ENCODE measurements at regions not wholly inside any gene's neighbourhood (a gene's known extent, or its start where the extent isn't known, plus 50 kb on each side); places are given as distances from the start of the nearest gene placed in this dataset.
"Not testable (repeated sequence)": the region's sequence is repeated elsewhere in the genome, so short reads cannot be mapped to it uniquely, and the experiment has no call there.

DNA sequence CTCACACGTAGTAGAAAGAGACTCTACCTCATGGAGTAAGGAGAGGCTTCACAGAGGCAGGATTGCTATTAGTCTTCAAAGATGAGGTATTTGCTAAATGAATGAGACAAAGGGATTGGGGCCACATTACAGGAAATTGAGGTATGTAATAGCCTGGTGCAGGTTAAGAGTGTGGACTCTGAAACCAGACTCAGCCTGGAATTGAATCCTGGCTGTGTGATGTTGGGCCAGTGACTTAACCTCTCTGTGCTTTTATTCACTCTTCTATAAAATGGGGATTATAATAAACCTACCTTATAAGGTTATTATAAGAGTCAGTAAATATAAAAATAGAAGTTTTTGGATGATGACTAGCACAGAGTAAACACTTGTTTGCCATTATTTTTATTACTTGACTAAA lies 64.7 kb upstream of the ATRNL1 start:
- H4K5ac ChIP-seq (ENCODE audit: low read length): no peak overlapping the region
- no CpG with 5 or more reads among the region's 1 CpG for WGBS (ENCODE audit: extremely low coverage, insufficient coverage, low lambda C conversion rate)

DNA sequence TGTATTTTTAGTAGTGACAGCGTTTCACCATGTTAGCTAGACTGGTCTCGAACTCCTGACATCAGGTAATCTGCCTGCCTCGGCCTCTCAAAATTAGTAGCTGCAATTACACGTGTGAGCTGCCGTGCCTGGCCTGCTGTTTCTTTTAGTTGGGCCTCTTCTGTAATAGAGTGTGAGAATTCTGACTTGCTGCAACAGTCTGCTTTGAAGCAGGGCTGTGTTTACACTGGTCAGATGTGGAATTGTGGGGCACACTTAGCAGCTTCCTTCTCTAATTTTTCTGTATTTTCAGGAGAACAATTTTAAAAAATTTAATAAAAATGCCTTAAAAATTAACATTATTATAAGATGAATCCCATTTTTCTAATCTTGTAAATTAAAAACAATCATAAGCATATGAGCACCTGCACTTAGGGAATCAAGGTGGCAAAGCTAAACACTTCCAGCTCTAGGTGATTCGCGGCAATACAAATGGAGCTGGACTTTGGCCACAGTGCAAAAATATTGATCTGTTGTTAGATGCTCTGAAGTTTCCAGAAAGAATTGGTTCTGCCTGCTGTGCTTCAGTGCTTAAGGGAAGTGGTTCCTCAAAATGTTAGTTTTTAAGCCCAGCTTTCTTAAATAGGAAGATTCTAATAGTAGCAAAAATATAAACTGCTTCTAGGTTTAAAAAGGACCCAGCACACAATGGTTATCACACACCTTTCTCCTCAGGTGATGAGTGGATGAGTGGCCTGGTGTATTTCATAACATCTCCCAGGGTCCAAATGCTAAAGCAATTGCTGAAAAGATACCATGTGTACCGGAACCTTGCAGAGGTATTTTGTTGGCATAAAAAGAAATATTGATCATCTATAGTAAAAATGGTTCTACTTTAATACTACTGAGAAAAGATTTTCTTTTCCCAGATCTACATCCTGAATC lies 63.5 kb upstream of the ATRNL1 start:
- H3K36me3 ChIP-seq (ENCODE audit: control insufficient read depth, insufficient read depth, low read length): no peaks in the 10 kb centered on the region
- no peak overlapping the region for H3K4me3 ChIP-seq (ENCODE audit: low read length)
- H3K27ac ChIP-seq (ENCODE audit: low read depth, low read length): no peak overlapping the region
- no peak overlapping the region for H2BK120ac ChIP-seq (ENCODE audit: low read depth, low read length)
- no peaks in the 10 kb centered on the region for H3K79me1 ChIP-seq (ENCODE audit: low read length)
- no peaks in the 10 kb centered on the region for H3K79me2 ChIP-seq (ENCODE audit: control insufficient read depth, insufficient read depth, low read length)
- no peak overlapping the region for H3K4me2 ChIP-seq (ENCODE audit: low read length)
- H4K5ac ChIP-seq (ENCODE audit: low read length): no peak overlapping the region
- H3K23ac ChIP-seq (ENCODE audit: low read length): no peak overlapping the region
- no peak overlapping the region for H3K18ac ChIP-seq (ENCODE audit: low read length)
- no peak overlapping the region for H3K9ac ChIP-seq (ENCODE audit: low read length)
- no peak overlapping the region for H2BK5ac ChIP-seq (ENCODE audit: low read length)
- H3K27me3 ChIP-seq (ENCODE audit: insufficient read depth, low read length, poor library complexity): no peaks in the 10 kb centered on the region
- WGBS (ENCODE audit: extremely low coverage, insufficient coverage, low lambda C conversion rate): no CpG with 5 or more reads among the region's 8 CpGs
- no peak overlapping the region for H3K56ac ChIP-seq (ENCODE audit: low read length)
- H4K8ac ChIP-seq (ENCODE audit: low read depth, low read length): no peak overlapping the region
- no peak overlapping the region for H3K4ac ChIP-seq (ENCODE audit: low read depth, low read length)
- H2BK15ac ChIP-seq (replicated peaks; ENCODE audit: low read depth): no peak overlapping the region
- no peak overlapping the region for H2AK5ac ChIP-seq (ENCODE audit: low read length)
- DNase-seq: no peak
- no peaks in the 10 kb centered on the region for H3K4me1 ChIP-seq (ENCODE audit: control insufficient read depth, low read depth, low read length)

More for the DNA sequence above, 64.7 kb upstream of the ATRNL1 start:
- Histone ChIP-seq H3K18ac (ENCODE audit: low read length) (no peak overlapping the region), H3K23ac (ENCODE audit: low read length) (no peak overlapping the region), H3K79me1 (ENCODE audit: low read length) (no peaks in the 10 kb centered on the region), H3K9ac (ENCODE audit: low read length) (no peak overlapping the region), H2BK5ac (ENCODE audit: low read length) (no peak overlapping the region), H4K8ac (ENCODE audit: low read depth, low read length) (no peak overlapping the region), H3K4me2 (ENCODE audit: low read length) (no peak overlapping the region), H3K27ac (ENCODE audit: low read depth, low read length) (no peak overlapping the region), H3K27me3 (ENCODE audit: insufficient read depth, low read length, poor library complexity) (no peaks in the 10 kb centered on the region), H3K36me3 (ENCODE audit: control insufficient read depth, insufficient read depth, low read length) (no peaks in the 10 kb centered on the region), H2BK120ac (ENCODE audit: low read depth, low read length) (no peak overlapping the region), H3K56ac (ENCODE audit: low read length) (no peak overlapping the region), H3K4ac (ENCODE audit: low read depth, low read length) (no peak overlapping the region), H2BK15ac (replicated peaks; ENCODE audit: low read depth) (no peak overlapping the region), H3K79me2 (ENCODE audit: control insufficient read depth, insufficient read depth, low read length) (no peaks in the 10 kb centered on the region), H3K4me3 (ENCODE audit: low read length) (no peak overlapping the region), H2AK5ac (ENCODE audit: low read length) (no peak overlapping the region), H3K4me1 (ENCODE audit: control insufficient read depth, low read depth, low read length) (no peaks in the 10 kb centered on the region)
- no peak for DNase-seq

DNA sequence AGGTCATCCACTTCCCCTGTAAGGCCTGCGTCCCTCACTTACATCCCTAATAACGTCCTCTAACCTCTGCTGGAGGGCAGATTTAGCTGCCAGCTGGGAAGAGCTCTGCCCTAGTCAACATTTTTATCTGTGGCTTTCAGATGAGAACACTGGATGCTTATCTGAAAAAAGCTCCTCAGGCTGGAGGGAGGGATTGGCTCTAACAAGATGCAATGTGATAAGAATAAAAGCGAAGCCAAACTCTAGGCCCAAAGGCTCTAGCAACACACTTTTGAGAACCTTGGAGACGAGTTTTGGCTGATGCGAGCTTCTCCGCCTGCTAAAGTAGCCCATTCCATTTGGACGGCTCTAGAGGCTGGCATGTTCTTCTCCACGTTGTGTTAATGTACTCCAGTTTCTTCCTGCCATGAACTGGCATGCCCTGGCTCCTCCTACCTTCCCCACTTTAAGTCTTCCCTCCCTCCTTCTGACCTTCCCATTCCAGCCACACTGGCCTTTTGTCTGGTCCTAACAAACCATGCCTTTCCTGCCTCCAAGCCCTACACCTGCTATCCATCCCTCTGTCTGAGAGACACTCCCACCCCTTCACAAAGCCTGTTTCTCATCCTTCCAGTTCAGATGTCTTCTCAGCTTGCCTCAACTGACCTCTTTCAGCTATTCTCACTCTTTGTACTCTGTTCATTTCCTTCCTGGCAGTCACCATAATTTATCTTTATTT lies 62.5 kb upstream of the ATRNL1 start:
- Histone ChIP-seq H3K4me1 (ENCODE audit: control insufficient read depth, low read depth, low read length) (no peaks in the 10 kb centered on the region), H3K4me2 (ENCODE audit: low read length) (no peak overlapping the region), H3K23ac (ENCODE audit: low read length) (no peak overlapping the region), H2AK5ac (ENCODE audit: low read length) (no peak overlapping the region), H3K79me2 (ENCODE audit: control insufficient read depth, insufficient read depth, low read length) (no peaks in the 10 kb centered on the region), H3K79me1 (ENCODE audit: low read length) (no peaks in the 10 kb centered on the region), H2BK5ac (ENCODE audit: low read length) (no peak overlapping the region), H2BK120ac (ENCODE audit: low read depth, low read length) (no peak overlapping the region), H3K27ac (ENCODE audit: low read depth, low read length) (no peak overlapping the region), H3K27me3 (ENCODE audit: insufficient read depth, low read length, poor library complexity) (no peaks in the 10 kb centered on the region), H2BK15ac (replicated peaks; ENCODE audit: low read depth) (no peak overlapping the region), H4K5ac (ENCODE audit: low read length) (no peak overlapping the region), H3K36me3 (ENCODE audit: control insufficient read depth, insufficient read depth, low read length) (no peaks in the 10 kb centered on the region), H3K4ac (ENCODE audit: low read depth, low read length) (no peak overlapping the region), H3K4me3 (ENCODE audit: low read length) (no peak overlapping the region), H3K56ac (ENCODE audit: low read length) (no peak overlapping the region), H4K8ac (ENCODE audit: low read depth, low read length) (no peak overlapping the region), H3K18ac (ENCODE audit: low read length) (no peak overlapping the region), H3K9ac (ENCODE audit: low read length) (no peak overlapping the region)
- no CpG with 5 or more reads among the region's 8 CpGs for WGBS (ENCODE audit: extremely low coverage, insufficient coverage, low lambda C conversion rate)
- peak; percentile 75 for DNase-seq

DNA sequence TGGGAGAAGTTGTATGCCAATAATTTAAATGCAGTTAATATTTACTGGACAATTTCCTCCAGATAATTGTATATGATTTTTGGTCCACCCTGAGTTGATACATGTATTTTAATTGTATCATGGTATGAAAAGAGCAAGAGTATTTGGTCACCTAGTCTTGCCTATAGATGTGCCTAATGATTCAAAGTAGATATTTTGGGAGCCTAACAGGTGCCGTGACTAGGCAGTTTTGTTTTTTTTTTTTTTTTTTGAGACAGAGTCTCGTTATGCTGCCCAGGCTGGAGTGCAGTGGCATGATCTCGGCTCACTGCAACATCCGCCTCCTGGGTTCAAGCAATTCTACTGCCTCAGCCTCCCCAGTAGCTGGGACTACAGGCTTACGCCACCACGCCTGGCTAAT lies 59.3 kb upstream of the ATRNL1 start:
- Histone ChIP-seq H3K4me3 (ENCODE audit: low read length) (no peak overlapping the region), H3K18ac (ENCODE audit: low read length) (no peak overlapping the region), H2BK15ac (replicated peaks; ENCODE audit: low read depth) (no peak overlapping the region), H4K8ac (ENCODE audit: low read depth, low read length) (no peak overlapping the region), H3K4me2 (ENCODE audit: low read length) (no peak overlapping the region), H3K79me1 (ENCODE audit: low read length) (no peaks in the 10 kb centered on the region), H4K5ac (ENCODE audit: low read length) (no peak overlapping the region), H3K79me2 (ENCODE audit: control insufficient read depth, insufficient read depth, low read length) (no peaks in the 10 kb centered on the region), H3K23ac (ENCODE audit: low read length) (no peak overlapping the region), H3K27ac (ENCODE audit: low read depth, low read length) (no peak overlapping the region), H2BK120ac (ENCODE audit: low read depth, low read length) (no peak overlapping the region), H3K27me3 (ENCODE audit: insufficient read depth, low read length, poor library complexity) (no peaks in the 10 kb centered on the region), H2AK5ac (ENCODE audit: low read length) (no peak overlapping the region), H3K4ac (ENCODE audit: low read depth, low read length) (no peak overlapping the region), H3K56ac (ENCODE audit: low read length) (no peak overlapping the region), H2BK5ac (ENCODE audit: low read length) (no peak overlapping the region), H3K9ac (ENCODE audit: low read length) (no peak overlapping the region), H3K36me3 (ENCODE audit: control insufficient read depth, insufficient read depth, low read length) (no peaks in the 10 kb centered on the region), H3K4me1 (ENCODE audit: control insufficient read depth, low read depth, low read length) (no peaks in the 10 kb centered on the region)
- DNase-seq: no peak
- WGBS (ENCODE audit: extremely low coverage, insufficient coverage, low lambda C conversion rate): no CpG with 5 or more reads among the region's 6 CpGs

DNA sequence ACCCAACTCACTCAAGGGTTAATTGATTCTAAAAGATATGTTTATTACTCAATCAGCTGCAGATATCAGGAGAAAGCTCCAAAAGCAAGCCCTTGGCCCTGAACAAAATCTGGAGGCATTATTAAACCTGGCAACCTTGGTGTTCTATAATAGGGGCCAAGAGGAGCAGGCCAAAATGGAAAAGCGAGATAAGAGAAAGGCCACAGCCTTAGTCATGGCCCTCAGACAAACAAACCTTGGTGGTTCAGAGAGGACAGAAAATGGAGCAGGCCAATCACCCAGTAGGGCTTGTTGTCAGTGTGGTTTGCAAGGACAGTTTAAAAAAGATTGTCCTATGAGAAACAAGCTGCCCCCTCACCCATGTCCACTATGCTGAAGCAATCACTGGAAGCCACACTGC lies 53.4 kb upstream of the ATRNL1 start:
- not testable (repeated sequence) for H3K4ac ChIP-seq (ENCODE audit: low read depth, low read length)

More for the DNA sequence above, 53.4 kb upstream of the ATRNL1 start:
- H2AK5ac ChIP-seq (ENCODE audit: low read length); H3K27me3 ChIP-seq (ENCODE audit: insufficient read depth, low read length, poor library complexity); H2BK5ac ChIP-seq (ENCODE audit: low read length); H3K79me2 ChIP-seq (ENCODE audit: control insufficient read depth, insufficient read depth, low read length); H3K27ac ChIP-seq (ENCODE audit: low read depth, low read length); H3K4me3 ChIP-seq (ENCODE audit: low read length); H2BK120ac ChIP-seq (ENCODE audit: low read depth, low read length); H3K18ac ChIP-seq (ENCODE audit: low read length); H4K5ac ChIP-seq (ENCODE audit: low read length); H3K4me1 ChIP-seq (ENCODE audit: control insufficient read depth, low read depth, low read length); H2BK15ac ChIP-seq (replicated peaks; ENCODE audit: low read depth); H4K8ac ChIP-seq (ENCODE audit: low read depth, low read length); H3K79me1 ChIP-seq (ENCODE audit: low read length); DNase-seq; H3K23ac ChIP-seq (ENCODE audit: low read length); H3K9ac ChIP-seq (ENCODE audit: low read length); H3K56ac ChIP-seq (ENCODE audit: low read length); H3K36me3 ChIP-seq (ENCODE audit: control insufficient read depth, insufficient read depth, low read length); H3K4me2 ChIP-seq (ENCODE audit: low read length): not testable (repeated sequence)
- WGBS (ENCODE audit: extremely low coverage, insufficient coverage, low lambda C conversion rate): no CpG with 5 or more reads among the region's 1 CpG

All from mesendoderm (in vitro differentiated cells).